Pulmonary artery endothelial cell (primary cell): ENCODE measurements at regions not wholly inside any gene's neighbourhood (a gene's known extent, or its start where the extent isn't known, plus 50 kb on each side); places are given as distances from the start of the nearest gene placed in this dataset.

Experiments
- DNase-seq: peaks from one replicate; pipeline ENCODE4 v3.0.0-alpha.2; 2011; ENCODE audit warnings: low read depth, low spot score

DNA sequence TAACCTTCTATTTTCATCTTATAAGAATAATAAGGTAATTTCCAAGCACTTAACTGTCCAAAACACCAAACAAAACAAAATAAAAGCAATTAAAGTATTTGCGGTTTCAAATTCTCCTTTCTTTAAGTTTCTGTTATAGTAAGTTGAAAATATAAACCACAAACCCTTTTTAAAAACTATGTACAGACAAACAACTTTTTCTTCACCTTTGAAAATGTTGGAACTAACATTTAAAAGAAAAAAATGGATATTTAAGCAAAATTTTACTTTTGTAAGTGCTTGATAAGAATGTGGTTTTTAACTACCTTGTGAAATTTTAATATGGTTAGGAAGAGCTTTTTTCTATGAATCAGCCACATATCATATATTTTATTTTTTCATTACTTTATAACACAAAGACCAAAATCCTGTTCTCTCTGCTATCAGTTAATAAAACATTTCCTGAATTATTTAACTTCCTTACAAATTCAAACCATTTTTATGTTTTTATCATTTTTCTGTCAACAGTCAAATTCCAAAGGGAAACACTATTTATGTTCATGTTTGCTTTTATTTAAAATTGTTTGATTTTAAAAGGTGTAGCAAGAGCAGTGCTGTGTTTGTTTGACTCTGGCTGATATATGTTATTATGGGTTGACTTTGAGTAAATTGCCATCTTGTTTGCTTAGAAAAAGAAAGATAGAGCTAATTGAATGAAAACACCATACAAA lies 554.1 kb upstream of the KLHL1 start:
- DNase-seq, result no peak

GRCh38 chr13:70644052-70644451 lies 535.8 kb upstream of the KLHL1 start:
- DNase-seq, result no peak

DNA sequence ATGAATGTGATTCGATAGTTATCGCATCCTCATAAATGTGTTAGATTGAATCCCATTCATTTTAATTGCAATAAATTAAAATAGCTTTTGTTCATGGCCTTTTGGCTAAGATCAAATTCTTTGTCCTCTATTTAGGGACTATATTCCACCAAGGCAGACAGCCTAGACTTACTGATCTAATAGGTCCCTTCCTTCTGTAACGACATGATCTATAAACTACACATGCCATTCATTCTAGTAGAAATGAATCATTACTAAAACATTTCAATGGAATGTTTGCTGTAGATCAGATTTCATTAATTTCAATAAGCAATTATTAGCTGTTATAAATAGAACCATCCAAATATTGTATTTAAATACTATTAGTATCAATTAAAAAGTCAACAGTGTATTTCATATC lies 526.6 kb upstream of the KLHL1 start:
- DNase-seq, result no peak

GRCh38 chr13:70630247-70630646 lies 522.0 kb upstream of the KLHL1 start:
- DNase-seq, result no peak

GRCh38 chr13:70623239-70623638 lies 515.0 kb upstream of the KLHL1 start:
- DNase-seq, result no peak

- no peak for DNase-seq
These were observed 514.5 kb upstream of the KLHL1 start for GRCh38 chr13:70622796-70623195.

GRCh38 chr13:70619936-70620335 lies 511.7 kb upstream of the KLHL1 start:
- DNase-seq, result no peak

DNA sequence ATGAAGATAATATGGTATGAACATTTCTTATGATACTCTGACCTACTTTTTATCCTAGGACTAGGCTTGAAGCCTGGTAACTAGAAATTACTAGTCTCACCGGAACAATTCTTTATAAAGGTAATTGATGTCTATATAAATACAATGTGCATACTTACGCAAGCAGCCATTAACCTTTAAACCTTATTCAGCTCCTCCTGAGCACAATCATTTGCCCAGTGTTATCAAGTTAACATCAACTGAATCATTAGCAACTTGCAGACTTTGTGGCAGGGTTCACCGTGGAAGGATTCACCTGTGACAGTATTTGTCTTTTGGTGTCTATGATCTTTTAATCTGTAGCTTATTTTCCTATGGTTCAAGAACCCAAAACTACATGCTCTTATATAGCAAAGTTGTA lies 508.6 kb upstream of the KLHL1 start:
- no peak for DNase-seq

- DNase-seq, result no peak
These were observed 505.0 kb upstream of the KLHL1 start for GRCh38 chr13:70613295-70613694.

DNA sequence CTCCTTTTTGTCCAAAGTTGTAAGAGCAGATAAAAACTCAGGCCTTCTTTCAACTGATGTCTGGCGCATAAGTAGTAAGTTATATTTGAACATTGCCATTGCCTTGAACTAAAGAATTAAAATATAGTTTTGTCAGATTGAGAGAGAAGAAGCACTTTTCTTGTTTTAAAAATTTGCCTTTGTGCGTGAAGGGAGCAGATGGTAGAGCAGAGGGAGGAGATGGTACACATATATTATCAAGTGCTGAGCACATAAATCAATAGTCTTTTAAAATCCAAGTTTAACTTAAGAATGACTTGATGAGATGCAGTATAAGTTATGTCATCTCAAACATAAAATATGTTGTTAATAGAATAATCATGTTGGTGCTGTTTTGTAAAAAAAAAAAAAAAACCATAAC lies 504.6 kb upstream of the KLHL1 start:
- DNase-seq, result no peak

DNA sequence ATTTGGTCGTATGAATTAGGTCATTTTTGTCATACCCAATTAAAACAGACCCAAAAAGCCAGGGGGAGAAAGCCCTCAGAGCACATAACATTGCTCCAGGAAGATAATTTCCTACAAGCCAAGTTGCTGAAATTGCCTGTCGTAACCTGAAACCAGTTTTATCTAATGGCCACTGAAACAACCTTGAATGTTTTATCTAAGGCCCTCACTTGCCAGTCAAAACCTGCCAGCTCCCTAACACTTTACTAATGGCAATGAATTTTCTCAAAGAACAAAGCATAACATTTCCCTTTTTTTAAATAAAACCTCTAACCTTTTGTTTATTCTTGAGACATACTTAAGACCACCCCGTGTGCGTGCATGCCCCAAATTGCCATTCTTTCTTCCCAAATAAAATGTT lies 496.2 kb upstream of the KLHL1 start:
- DNase-seq, result no peak

- no peak for DNase-seq
These were observed 485.5 kb upstream of the KLHL1 start for GRCh38 chr13:70593716-70594115.

DNA sequence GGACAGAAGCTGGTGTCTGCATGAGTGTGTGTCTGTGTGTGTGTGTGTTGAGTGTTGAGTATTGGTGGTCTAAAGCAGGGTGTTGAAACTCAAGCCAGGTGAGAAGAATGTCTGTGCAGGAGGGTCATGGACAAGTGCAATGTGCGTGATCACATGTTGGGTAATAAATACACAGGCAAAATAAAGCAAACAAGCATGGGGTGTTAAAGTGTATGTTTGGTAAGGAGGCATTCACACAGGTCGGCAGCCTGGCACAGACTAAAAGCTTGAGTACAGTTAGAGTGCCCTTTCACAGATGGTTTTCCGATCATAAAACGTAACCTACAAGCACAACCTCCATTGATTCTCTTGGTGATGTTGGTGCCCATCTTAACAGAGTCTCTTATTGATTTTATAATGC lies 476.9 kb upstream of the KLHL1 start:
- DNase-seq, result no peak

GRCh38 chr13:70580825-70581224 lies 472.6 kb upstream of the KLHL1 start:
- no peak for DNase-seq

DNA sequence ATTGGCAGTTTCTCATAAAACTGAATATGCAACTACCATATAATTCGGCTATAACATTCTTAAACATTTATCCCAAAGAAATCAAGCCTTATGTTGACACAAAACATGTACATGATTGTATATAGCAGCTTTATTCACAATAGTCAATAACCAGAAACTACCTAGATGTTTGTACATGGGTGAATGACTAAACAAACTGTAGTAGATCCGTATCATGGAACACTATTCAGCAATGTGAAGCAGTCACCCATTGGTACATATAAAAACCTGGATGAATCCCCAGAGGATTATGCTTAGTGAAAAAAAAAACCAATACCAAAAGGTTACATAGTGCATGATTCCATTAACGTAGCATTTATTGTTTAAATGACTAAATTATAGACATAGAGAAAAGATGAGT lies 471.7 kb upstream of the KLHL1 start:
- no peak for DNase-seq

DNA sequence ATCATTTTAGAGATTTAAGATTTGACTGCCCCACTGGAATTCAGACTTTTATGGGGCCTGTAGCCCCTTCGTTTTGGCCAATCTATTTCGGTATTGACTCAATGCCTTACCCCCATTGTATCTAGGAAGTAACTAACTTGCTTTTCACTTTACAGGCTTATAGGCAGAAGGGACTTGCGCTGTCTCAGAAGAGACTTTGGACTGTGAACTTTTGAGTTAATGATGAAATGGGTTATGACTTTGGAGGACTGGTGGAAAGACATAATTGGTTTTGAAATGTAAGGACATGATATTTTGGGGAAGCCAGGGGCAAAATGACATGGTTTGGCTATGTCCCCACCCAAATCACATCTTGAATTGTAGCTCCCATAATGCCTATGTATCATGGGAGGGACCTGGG lies 463.0 kb upstream of the KLHL1 start:
- no peak for DNase-seq

DNA sequence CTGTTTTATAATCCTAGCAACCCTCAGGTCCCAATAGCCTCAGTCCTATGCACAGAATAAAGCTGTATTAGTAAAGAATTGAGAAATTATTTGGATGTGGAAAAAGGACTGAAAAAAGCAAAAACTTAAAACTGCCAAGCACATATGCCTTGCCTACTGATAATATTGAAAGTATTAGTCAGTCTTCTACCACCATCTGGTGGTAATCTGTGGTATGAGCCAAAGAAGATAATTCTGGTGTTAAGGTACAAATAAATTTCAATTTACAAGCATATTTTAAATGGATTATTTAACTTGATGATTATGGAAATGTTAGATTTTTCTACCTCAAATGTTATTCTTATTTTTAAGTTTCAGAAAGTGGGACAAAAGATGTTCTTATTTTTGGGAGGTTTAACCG lies 460.3 kb upstream of the KLHL1 start:
- no peak for DNase-seq

- DNase-seq, result no peak
These were observed 436.5 kb upstream of the KLHL1 start for GRCh38 chr13:70544706-70545105.

- DNase-seq, result no peak
These were observed 433.2 kb upstream of the KLHL1 start for GRCh38 chr13:70541451-70541850.

- no peak for DNase-seq
These were observed 426.2 kb upstream of the KLHL1 start for GRCh38 chr13:70534466-70534865.

- DNase-seq, result no peak
These were observed 421.4 kb upstream of the KLHL1 start for GRCh38 chr13:70529652-70530051.

DNA sequence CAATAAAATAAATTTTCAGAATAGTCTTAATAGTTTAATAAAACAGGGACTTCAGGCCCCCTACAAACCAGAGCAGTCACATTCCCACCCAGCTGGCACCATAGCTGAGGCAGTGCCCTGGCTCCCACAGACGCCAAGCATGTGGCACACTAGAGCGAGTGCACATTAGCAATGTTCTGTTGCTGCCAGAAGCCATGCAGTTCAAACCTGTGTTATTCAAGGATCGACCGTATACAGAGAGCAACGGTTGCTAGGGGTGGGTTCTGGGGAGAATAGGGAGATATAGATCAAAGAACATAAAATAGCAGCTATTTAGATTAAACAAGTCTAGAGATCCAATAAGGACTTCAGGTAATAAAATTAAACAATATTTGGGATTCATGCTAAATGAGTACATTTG lies 419.3 kb upstream of the KLHL1 start:
- no peak for DNase-seq

DNA sequence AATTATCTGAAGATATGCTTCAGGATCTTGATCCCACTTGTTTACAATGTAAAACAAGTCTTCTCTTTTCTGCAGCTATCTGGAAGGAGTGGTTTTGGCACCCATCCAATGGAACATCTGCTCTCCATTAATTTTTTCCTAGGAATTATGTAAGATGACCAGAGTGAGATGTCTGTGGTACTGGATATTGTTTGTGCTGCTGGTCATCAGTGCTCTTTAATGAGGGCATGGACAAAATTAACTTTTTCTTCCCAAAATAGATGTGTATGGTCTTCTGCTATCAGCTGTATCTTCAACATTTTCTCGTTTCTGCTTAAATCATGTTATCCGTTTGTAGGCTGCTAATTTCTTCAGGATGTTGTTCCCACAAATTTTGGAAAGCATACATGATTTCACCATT lies 415.4 kb upstream of the KLHL1 start:
- DNase-seq, result no peak
